ENCODE measurements at regions not wholly inside any gene's neighbourhood (a gene's known extent, or its start where the extent isn't known, plus 50 kb on each side); places are given as distances from the start of the nearest gene placed in this dataset.

GRCh38 chr2:81872006-81872405 is 1567.5 kb upstream of the LRRTM1 start:
- Histone ChIP-seq H3K9me3 (ENCODE audit: low read depth, low read length, poor library complexity, severe bottlenecking) (peaks cover 29% of the 10 kb centered on the region), H3K27me3 (replicated peaks; ENCODE audit: insufficient read depth, low read depth, low read length, poor library complexity) (no peaks in the 10 kb centered on the region), H3K36me3 (ENCODE audit: insufficient read depth, low read length, poor library complexity, severe bottlenecking) (no peaks in the 10 kb centered on the region), H3K27ac (ENCODE audit: low read depth, low read length, poor library complexity, severe bottlenecking) (no peak overlapping the region), H3K4me1 (ENCODE audit: insufficient read depth, low read length, poor library complexity, severe bottlenecking) (no peaks in the 10 kb centered on the region), H3K4me3 (ENCODE audit: low read depth, low read length, poor library complexity, severe bottlenecking) (no peak overlapping the region)
- TF ChIP-seq EZH2 (IDR thresholded peaks at IDR 0.05; ENCODE audit: borderline replicate concordance, low read depth, low read length, poor library complexity, severe bottlenecking) (no peak), CTCF (conservative IDR thresholded peaks at IDR 0.05; ENCODE audit: low read depth, low read length) (no peak)
- DNase-seq (ENCODE audit: low spot score): no peak
- no TSS peak for BruUV-seq (replicated peaks)
- ChIA-PET POLR2A (ENCODE audit: low non-redundant PET) (no interaction called here), CTCF (no interaction called here)
- intact Hi-C loops (cut with micrococcal nuclease; ENCODE audit: unreplicated experiment): no loop called here

- Histone ChIP-seq H3K36me3 (ENCODE audit: insufficient read depth, low read length, poor library complexity, severe bottlenecking) (no peaks in the 10 kb centered on the region), H3K4me1 (ENCODE audit: insufficient read depth, low read length, poor library complexity, severe bottlenecking) (no peaks in the 10 kb centered on the region), H3K27me3 (replicated peaks; ENCODE audit: insufficient read depth, low read depth, low read length, poor library complexity) (no peaks in the 10 kb centered on the region), H3K4me3 (ENCODE audit: low read depth, low read length, poor library complexity, severe bottlenecking) (no peak overlapping the region), H3K27ac (ENCODE audit: low read depth, low read length, poor library complexity, severe bottlenecking) (no peak overlapping the region), H3K9me3 (ENCODE audit: low read depth, low read length, poor library complexity, severe bottlenecking) (peaks cover 11% of the 10 kb centered on the region)
- CTCF ChIA-PET: no interaction called here
- no peak for DNase-seq (ENCODE audit: low spot score)
- no TSS peak for BruUV-seq (replicated peaks)
- POLR2A ChIA-PET (ENCODE audit: low non-redundant PET): no interaction called here
- TF ChIP-seq EZH2 (IDR thresholded peaks at IDR 0.05; ENCODE audit: borderline replicate concordance, low read depth, low read length, poor library complexity, severe bottlenecking): no peak
- TF ChIP-seq CTCF (conservative IDR thresholded peaks at IDR 0.05; ENCODE audit: low read depth, low read length): no peak
- intact Hi-C loops (cut with micrococcal nuclease; ENCODE audit: unreplicated experiment): no loop called here
Measured at GRCh38 chr2:81870119-81870518, 1565.6 kb upstream of the LRRTM1 start.

- ChIA-PET POLR2A (ENCODE audit: low non-redundant PET) (no interaction called here), CTCF (no interaction called here)
Measured at GRCh38 chr2:81858998-81859397, 1554.4 kb upstream of the LRRTM1 start.

More at GRCh38 chr2:81858998-81859397, 1554.4 kb upstream of the LRRTM1 start:
- Histone ChIP-seq H3K27me3 (replicated peaks; ENCODE audit: insufficient read depth, low read depth, low read length, poor library complexity) (no peaks in the 10 kb centered on the region), H3K9me3 (ENCODE audit: low read depth, low read length, poor library complexity, severe bottlenecking) (peaks cover 38% of the 10 kb centered on the region), H3K36me3 (ENCODE audit: insufficient read depth, low read length, poor library complexity, severe bottlenecking) (no peaks in the 10 kb centered on the region), H3K4me3 (ENCODE audit: low read depth, low read length, poor library complexity, severe bottlenecking) (no peak overlapping the region), H3K27ac (ENCODE audit: low read depth, low read length, poor library complexity, severe bottlenecking) (no peak overlapping the region), H3K4me1 (ENCODE audit: insufficient read depth, low read length, poor library complexity, severe bottlenecking) (no peaks in the 10 kb centered on the region)
- no peak for TF ChIP-seq CTCF (conservative IDR thresholded peaks at IDR 0.05; ENCODE audit: low read depth, low read length)
- TF ChIP-seq EZH2 (IDR thresholded peaks at IDR 0.05; ENCODE audit: borderline replicate concordance, low read depth, low read length, poor library complexity, severe bottlenecking): no peak
- no TSS peak for BruUV-seq (replicated peaks)
- no peak for DNase-seq (ENCODE audit: low spot score)
- intact Hi-C loops (cut with micrococcal nuclease; ENCODE audit: unreplicated experiment): no loop called here

Data from A673 (cell line).